K562 (cell line): ENCODE measurements at regions not wholly inside any gene's neighbourhood (a gene's known extent, or its start where the extent isn't known, plus 50 kb on each side); places are given as distances from the start of the nearest gene placed in this dataset.

Experiments
- ATAC-seq: fragments of 200-7000 bp; cut with Tn5 transposase; 3 replicates; pipeline ENCODE4 v1.9.1; 2020; ENCODE audit warnings: moderate library complexity
- BruUV-seq: library from RNA; stranded (reverse); fragments of 400-500 nt; replicated peaks from 2 replicates; lab custom pipeline; 2021; lab: Mats Ljungman, UMichigan
- CTCF ChIA-PET: fragments of 300-600 bp; formaldehyde crosslinking; extraction: SDS; loops from one replicate; lab custom pipeline; 2021; ENCODE audit warnings: low intra/inter-chr PET ratio; lab: Yijun Ruan, JAX
- POLR2A ChIA-PET: fragments of 300-600, 350-650 bp; sonication (Branson Sonifier 250); formaldehyde crosslinking; extraction: SDS; loops from one replicate; lab custom pipeline; 2021; ENCODE audit warnings: antibody characterized with exemption, inconsistent platforms; lab: Yijun Ruan, JAX
- DNase-seq, 4 experiments: peaks; one replicate each; pipeline versions ENCODE4 v3.0.0 to v3.0.0-alpha.2; 2011 to 2018; ENCODE audit warnings: low spot score in 3 of 4, mixed read lengths in 3 of 4; ENCODE audit errors: extremely low read depth in 1 of 4
- FAIRE-seq: peaks from 2 replicates; lab custom pipeline; 2011; peaks lifted over from hg19 to GRCh38; lab: Jason Lieb, UNC
- H2AFZ ChIP-seq: 2 replicates; pipeline ENCODE4 v1.6.0; 2011; ENCODE audit warnings: low read depth, low read length, control low read depth, inconsistent platforms
- H3K27ac ChIP-seq: fragments of 200-600 bp; 3 replicates; pipeline ENCODE4 v1.8.0; 2011; ENCODE audit warnings: low read depth, mild to moderate bottlenecking, control low read depth, inconsistent platforms, low read length, moderate library complexity, mixed read lengths; ENCODE audit errors: extremely low read depth
- H3K27me3 ChIP-seq, 2 experiments: fragments of 300-600 bp in 1 of 2; 2 replicates in 1 of 2; 3 replicates in 1 of 2; pipeline versions ENCODE4 v1.6.0 to v1.8.0; 2011; ENCODE audit warnings: inconsistent platforms in 2 of 2, low read length in 2 of 2, mild to moderate bottlenecking in 1 of 2, mixed read lengths in 1 of 2, moderate library complexity in 1 of 2; ENCODE audit not compliant: control insufficient read depth in 2 of 2, insufficient read depth in 2 of 2
- H3K36me3 ChIP-seq: fragments of 300-600 bp; 3 replicates; pipeline ENCODE4 v1.8.0; 2011; ENCODE audit warnings: mild to moderate bottlenecking, low read length, inconsistent platforms; ENCODE audit not compliant: control insufficient read depth, insufficient read depth
- H3K4me1 ChIP-seq, 2 experiments: fragments of 200-600 bp in 1 of 2; replicated peaks in 1 of 2; 2 replicates in 1 of 2; 3 replicates in 1 of 2; pipeline versions ENCODE4 v1.5.1 to v1.8.0; 2011; ENCODE audit warnings: inconsistent platforms in 2 of 2, low read length in 2 of 2, mild to moderate bottlenecking in 1 of 2, mixed read lengths in 1 of 2, moderate library complexity in 1 of 2; ENCODE audit not compliant: control insufficient read depth in 2 of 2, insufficient read depth in 2 of 2
- H3K4me2 ChIP-seq: 2 replicates; pipeline ENCODE4 v1.6.1; 2011; ENCODE audit warnings: low read length, control low read depth, inconsistent platforms, mixed read lengths; ENCODE audit not compliant: insufficient read depth
- H3K4me3 ChIP-seq: fragments of 200-600 bp; sonication (generic), shearing (Covaris generic); 2 replicates; pipeline ENCODE4 v1.5.1; 2016; ENCODE audit warnings: control low read depth, inconsistent platforms
- H3K79me2 ChIP-seq: fragments of 200-600 bp; 3 replicates; pipeline ENCODE4 v1.8.0; 2011; ENCODE audit warnings: low read length, inconsistent platforms; ENCODE audit not compliant: control insufficient read depth, insufficient read depth
- H3K9ac ChIP-seq, 2 experiments: 2 replicates each; pipeline versions ENCODE4 v1.6.0 to v1.6.1; 2011; ENCODE audit warnings: low read depth in 2 of 2, low read length in 2 of 2, control low read depth in 1 of 2, inconsistent platforms in 1 of 2, mild to moderate bottlenecking in 1 of 2, mixed read lengths in 1 of 2; ENCODE audit not compliant: insufficient read depth in 1 of 2
- H3K9me1 ChIP-seq: one replicate; pipeline ENCODE4 v1.6.0; 2011; ENCODE audit warnings: inconsistent platforms, mild to moderate bottlenecking, low read length, moderate library complexity; ENCODE audit not compliant: control insufficient read depth, insufficient read depth
- H3K9me3 ChIP-seq: replicated peaks from 2 replicates; pipeline ENCODE4 v1.5.1; 2011; ENCODE audit warnings: low read depth, low read length, inconsistent platforms; ENCODE audit not compliant: control insufficient read depth, insufficient read depth
- H4K20me1 ChIP-seq: replicated peaks from 2 replicates; pipeline ENCODE4 v1.6.1; 2011; ENCODE audit warnings: low read length, inconsistent platforms, mixed read lengths; ENCODE audit not compliant: control insufficient read depth, insufficient read depth
- CAMTA2 ChIP-seq: fragments of 250-450 bp; sonication (Bioruptor Pico); conservative IDR thresholded peaks from 2 replicates; pipeline ENCODE4 v1.5.1; 2022
- CBX3 ChIP-seq, 2 experiments: IDR thresholded peaks; 1 replicate in 1 of 2; 2 replicates in 1 of 2; pipeline ENCODE4 v1.6.1; 2012; ENCODE audit warnings: inconsistent platforms in 2 of 2, low read length in 2 of 2, borderline replicate concordance in 1 of 2, control low read depth in 1 of 2
- HDAC3 ChIP-seq: fragments of 450-650 bp; IDR thresholded peaks from 2 replicates; pipeline ENCODE4 v1.6.1; 2018; ENCODE audit warnings: borderline replicate concordance, mild to moderate bottlenecking, moderate library complexity; ENCODE audit not compliant: partially characterized antibody
- JUND ChIP-seq, 2 experiments: IDR thresholded peaks; 2 replicates in 1 of 2; 3 replicates in 1 of 2; pipeline ENCODE4 v1.6.1; 2011; ENCODE audit warnings: borderline replicate concordance in 2 of 2, low read depth in 2 of 2, low read length in 2 of 2, improper control_type of control experiment in 1 of 2, missing biosample characterization in 1 of 2, missing genetic modification characterization in 1 of 2, missing genetic modification reagents in 1 of 2
- POLR2A ChIP-seq: fragments of 450-650 bp; conservative IDR thresholded peaks from 2 replicates; pipeline ENCODE4 v1.6.1; 2016
- SRSF1 ChIP-seq: fragments of 200-400 bp; formaldehyde crosslinking; IDR thresholded peaks from 2 replicates; pipeline ENCODE4 v1.6.1; 2017; ENCODE audit warnings: mild to moderate bottlenecking, low read depth, low read length, moderate library complexity
- TAF9B ChIP-seq: fragments of 450-650 bp; IDR thresholded peaks from 2 replicates; pipeline ENCODE4 v1.6.1; 2018; ENCODE audit warnings: mild to moderate bottlenecking; ENCODE audit not compliant: partially characterized antibody
- TEAD1 ChIP-seq, 2 experiments: fragments of 450-650 bp in 1 of 2; sonication (generic) in 1 of 2; formaldehyde crosslinking; IDR thresholded peaks; 2 replicates each; pipeline versions ENCODE4 v1.4.0 to v1.8.0; 2020 to 2022; ENCODE audit warnings: mild to moderate bottlenecking in 2 of 2, missing genetic modification reagents in 1 of 2
- ZC3H4 ChIP-seq: sonication (generic); formaldehyde crosslinking; IDR thresholded peaks from 2 replicates; pipeline ENCODE4 v1.9.0; 2021; ENCODE audit warnings: missing genetic modification reagents, borderline replicate concordance
- ZNF263 ChIP-seq: sonication (generic); formaldehyde crosslinking; IDR thresholded peaks from 2 replicates; pipeline ENCODE4 v1.8.0; 2022; ENCODE audit warnings: mild to moderate bottlenecking, missing genetic modification reagents, borderline replicate concordance
- WGBS: fragments of 100-300 bp; shearing (Covaris generic); methylation state at CpG from one replicate; pipeline ENCODE4 v1.1.6; 2016; ENCODE audit warnings: low coverage, mixed read lengths; ENCODE audit not compliant: insufficient coverage; ENCODE audit errors: missing lambda C conversion rate; 5-methylcytosine and 5-hydroxymethylcytosine counted together
- in situ Hi-C: fragments of 300-500 bp; cut with MboI; formaldehyde crosslinking; loops from 4 replicates; pipeline ENCODE4 v1.15.0; 2018; ENCODE audit warnings: inconsistent platforms, mixed read lengths
- intact Hi-C: fragments of 100-400 bp; cut with micrococcal nuclease; formaldehyde crosslinking; loops from 2 replicates; pipeline ENCODE4 v1.14.2; 2022
- TF ChIP-seq, protein P1 (sequence below): fragments of 450-650 bp; formaldehyde crosslinking; IDR thresholded peaks from 2 replicates; pipeline ENCODE4 v1.4.0; 2020; ENCODE audit warnings: mild to moderate bottlenecking, moderate library complexity
- TF ChIP-seq, protein P2 (sequence below): fragments of 250-450 bp; sonication (Bioruptor Pico); IDR thresholded peaks from 2 replicates; pipeline ENCODE4 v1.9.0; 2021; ENCODE audit warnings: mild to moderate bottlenecking, inconsistent platforms
- TF ChIP-seq, protein P3 (sequence below): sonication (generic); formaldehyde crosslinking; IDR thresholded peaks from 2 replicates; pipeline ENCODE4 v1.8.0; 2022; ENCODE audit warnings: missing genetic modification reagents, mild to moderate bottlenecking, moderate library complexity, borderline replicate concordance

DNA sequence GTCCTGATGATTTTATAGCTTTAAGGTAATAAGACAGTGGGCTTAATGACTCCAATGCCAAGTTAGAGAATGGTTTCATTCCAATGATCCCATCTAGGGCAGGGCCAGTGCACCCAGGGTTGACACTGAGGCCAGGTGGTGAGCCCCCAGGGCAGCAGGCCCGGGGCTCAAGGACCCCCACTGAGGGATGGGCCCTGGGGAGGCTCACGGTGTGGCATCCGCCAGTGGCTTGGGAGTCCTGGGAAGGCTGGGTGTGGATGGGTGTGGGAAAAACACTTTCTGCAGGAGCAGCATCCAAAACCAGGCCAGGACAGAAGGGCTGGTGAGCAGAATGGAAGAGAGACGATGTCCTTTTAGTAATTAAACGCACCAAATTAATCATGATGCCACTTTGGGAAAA, 626.3 kb downstream of the TBC1D22A start:
- Histone ChIP-seq H3K9me1 (no peaks in the 10 kb centered on the region), H3K27ac (no peak overlapping the region), H3K9ac (no peak overlapping the region), H3K4me1 (no peaks in the 10 kb centered on the region), H3K4me3 (no peak overlapping the region), H4K20me1 (0 out of 2 replicates have a peak, but pooled peaks cover 3% of the 10 kb centered on the region), H3K36me3 (no peaks in the 10 kb centered on the region), H3K4me2 (no peak overlapping the region), H2AFZ (no peak overlapping the region), H3K27me3 (peaks cover 4 to 17% of the 10 kb centered on the region in 2 experiments; a peak in 2 of 5 replicates), H3K79me2 (no peaks in the 10 kb centered on the region), H3K9me3 (no peaks in the 10 kb centered on the region)
- TF ChIP-seq TAF9B, result no peak
- no peak for TF ChIP-seq ZNF263 (CRISPR knock-in tag)
- TF ChIP-seq, protein P1, sequence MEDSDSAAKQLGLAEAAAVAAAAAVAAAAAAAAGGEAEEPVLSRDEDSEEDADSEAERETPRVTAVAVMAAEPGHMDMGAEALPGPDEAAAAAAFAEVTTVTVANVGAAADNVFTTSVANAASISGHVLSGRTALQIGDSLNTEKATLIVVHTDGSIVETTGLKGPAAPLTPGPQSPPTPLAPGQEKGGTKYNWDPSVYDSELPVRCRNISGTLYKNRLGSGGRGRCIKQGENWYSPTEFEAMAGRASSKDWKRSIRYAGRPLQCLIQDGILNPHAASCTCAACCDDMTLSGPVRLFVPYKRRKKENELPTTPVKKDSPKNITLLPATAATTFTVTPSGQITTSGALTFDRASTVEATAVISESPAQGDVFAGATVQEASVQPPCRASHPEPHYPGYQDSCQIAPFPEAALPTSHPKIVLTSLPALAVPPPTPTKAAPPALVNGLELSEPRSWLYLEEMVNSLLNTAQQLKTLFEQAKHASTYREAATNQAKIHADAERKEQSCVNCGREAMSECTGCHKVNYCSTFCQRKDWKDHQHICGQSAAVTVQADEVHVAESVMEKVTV (CRISPR knock-in tag), result no peak
- TF ChIP-seq, protein P2, sequence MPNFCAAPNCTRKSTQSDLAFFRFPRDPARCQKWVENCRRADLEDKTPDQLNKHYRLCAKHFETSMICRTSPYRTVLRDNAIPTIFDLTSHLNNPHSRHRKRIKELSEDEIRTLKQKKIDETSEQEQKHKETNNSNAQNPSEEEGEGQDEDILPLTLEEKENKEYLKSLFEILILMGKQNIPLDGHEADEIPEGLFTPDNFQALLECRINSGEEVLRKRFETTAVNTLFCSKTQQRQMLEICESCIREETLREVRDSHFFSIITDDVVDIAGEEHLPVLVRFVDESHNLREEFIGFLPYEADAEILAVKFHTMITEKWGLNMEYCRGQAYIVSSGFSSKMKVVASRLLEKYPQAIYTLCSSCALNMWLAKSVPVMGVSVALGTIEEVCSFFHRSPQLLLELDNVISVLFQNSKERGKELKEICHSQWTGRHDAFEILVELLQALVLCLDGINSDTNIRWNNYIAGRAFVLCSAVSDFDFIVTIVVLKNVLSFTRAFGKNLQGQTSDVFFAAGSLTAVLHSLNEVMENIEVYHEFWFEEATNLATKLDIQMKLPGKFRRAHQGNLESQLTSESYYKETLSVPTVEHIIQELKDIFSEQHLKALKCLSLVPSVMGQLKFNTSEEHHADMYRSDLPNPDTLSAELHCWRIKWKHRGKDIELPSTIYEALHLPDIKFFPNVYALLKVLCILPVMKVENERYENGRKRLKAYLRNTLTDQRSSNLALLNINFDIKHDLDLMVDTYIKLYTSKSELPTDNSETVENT (CRISPR knock-in tag), result no peak
- TF ChIP-seq, protein P3, sequence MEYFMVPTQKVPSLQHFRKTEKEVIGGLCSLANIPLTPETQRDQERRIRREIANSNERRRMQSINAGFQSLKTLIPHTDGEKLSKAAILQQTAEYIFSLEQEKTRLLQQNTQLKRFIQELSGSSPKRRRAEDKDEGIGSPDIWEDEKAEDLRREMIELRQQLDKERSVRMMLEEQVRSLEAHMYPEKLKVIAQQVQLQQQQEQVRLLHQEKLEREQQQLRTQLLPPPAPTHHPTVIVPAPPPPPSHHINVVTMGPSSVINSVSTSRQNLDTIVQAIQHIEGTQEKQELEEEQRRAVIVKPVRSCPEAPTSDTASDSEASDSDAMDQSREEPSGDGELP (CRISPR knock-in tag), result no peak
- no peak for TF ChIP-seq SRSF1
- no peak for TF ChIP-seq JUND (IDR thresholded peaks at IDR 0.05; ENCODE audit: borderline replicate concordance, low read depth, low read length)
- no peak for TF ChIP-seq JUND (tag; IDR thresholded peaks at IDR 0.05; ENCODE audit: borderline replicate concordance, low read depth, low read length)
- no peak for TF ChIP-seq POLR2A
- TF ChIP-seq ZC3H4 (CRISPR knock-in tag), result no peak
- no peak for TF ChIP-seq CAMTA2
- no peak for TF ChIP-seq CBX3 (IDR thresholded peaks at IDR 0.05; ENCODE audit: borderline replicate concordance in 1 of 2, low read length in 2 of 2)
- TF ChIP-seq TEAD1 (CRISPR knock-in tag; IDR thresholded peaks at IDR 0.05), result no peak
- no peak for TF ChIP-seq HDAC3
- FAIRE-seq (no peak), DNase-seq (no peak), ATAC-seq (no peak)
- ChIA-PET CTCF (no interaction called here), POLR2A (no interaction called here)
- BruUV-seq, result no TSS peak
- in situ Hi-C loops, result no loop called here
- intact Hi-C loops, result no loop called here
- WGBS, result 2% methylated on average over 5 of the region's 5 CpGs
